ENCODE measurements at regions not wholly inside any gene's neighbourhood (a gene's known extent, or its start where the extent isn't known, plus 50 kb on each side); places are given as distances from the start of the nearest gene placed in this dataset.

- ATAC-seq (ENCODE audit: insufficient number of reproducible peaks, low FRiP score, low read depth) (no peak), DNase-seq (ENCODE audit: low spot score) (no peak)
- H3K4me3 ChIP-seq, result no peak overlapping the region
- H3K27ac ChIP-seq, result no peak overlapping the region
- H3K27me3 ChIP-seq (replicated peaks; ENCODE audit: insufficient read depth), result no peaks in the 10 kb centered on the region
- no peaks in the 10 kb centered on the region for H3K4me1 ChIP-seq (ENCODE audit: control insufficient read depth in 1 of 2, low read depth in 2 of 2)
- no peak for TF ChIP-seq CTCF (IDR thresholded peaks at IDR 0.05)
- no peaks in the 10 kb centered on the region for H3K36me3 ChIP-seq
- no peaks in the 10 kb centered on the region for H3K9me3 ChIP-seq
Observed at GRCh38 chr15:53869044-53869805, 109.0 kb upstream of the UNC13C start.

- Histone ChIP-seq H3K4me1 (ENCODE audit: control insufficient read depth in 1 of 2, low read depth in 2 of 2) (no peaks in the 10 kb centered on the region), H3K36me3 (no peaks in the 10 kb centered on the region), H3K27ac (no peak overlapping the region), H3K4me3 (no peak overlapping the region), H3K27me3 (replicated peaks; ENCODE audit: insufficient read depth) (no peaks in the 10 kb centered on the region), H3K9me3 (no peaks in the 10 kb centered on the region)
- ATAC-seq (ENCODE audit: insufficient number of reproducible peaks, low FRiP score, low read depth) (no peak), DNase-seq (ENCODE audit: low spot score) (no peak)
- TF ChIP-seq CTCF (IDR thresholded peaks at IDR 0.05), result no peak
Observed at GRCh38 chr15:53862386-53862785, 102.9 kb upstream of the WDR72 start.

GRCh38 chr15:53861792-53862191 lies 102.3 kb upstream of the WDR72 start:
- H3K4me1 ChIP-seq (ENCODE audit: control insufficient read depth in 1 of 2, low read depth in 2 of 2), result no peaks in the 10 kb centered on the region
- no peaks in the 10 kb centered on the region for H3K27me3 ChIP-seq (replicated peaks; ENCODE audit: insufficient read depth)
- H3K36me3 ChIP-seq, result no peaks in the 10 kb centered on the region
- H3K27ac ChIP-seq, result no peak overlapping the region
- no peak for TF ChIP-seq CTCF (IDR thresholded peaks at IDR 0.05)
- no peak overlapping the region for H3K4me3 ChIP-seq
- DNase-seq (ENCODE audit: low spot score), result no peak
- no peak for ATAC-seq (ENCODE audit: insufficient number of reproducible peaks, low FRiP score, low read depth)
- H3K9me3 ChIP-seq, result no peaks in the 10 kb centered on the region

- Histone ChIP-seq H3K4me1 (ENCODE audit: control insufficient read depth in 1 of 2, low read depth in 2 of 2) (no peaks in the 10 kb centered on the region), H3K9me3 (peaks cover 6% of the 10 kb centered on the region), H3K27me3 (replicated peaks; ENCODE audit: insufficient read depth) (no peaks in the 10 kb centered on the region), H3K27ac (no peak overlapping the region), H3K36me3 (no peaks in the 10 kb centered on the region), H3K4me3 (no peak overlapping the region)
- TF ChIP-seq CTCF (IDR thresholded peaks at IDR 0.05), result no peak
- ATAC-seq (ENCODE audit: insufficient number of reproducible peaks, low FRiP score, low read depth), result no peak
- DNase-seq (ENCODE audit: low spot score), result no peak
Observed at GRCh38 chr15:53851110-53851848, 91.8 kb upstream of the WDR72 start.

GRCh38 chr15:53847745-53848144 lies 88.3 kb upstream of the WDR72 start:
- no peaks in the 10 kb centered on the region for H3K27me3 ChIP-seq (replicated peaks; ENCODE audit: insufficient read depth)
- H3K9me3 ChIP-seq, result no peaks in the 10 kb centered on the region
- no peak for DNase-seq (ENCODE audit: low spot score)
- no peaks in the 10 kb centered on the region for H3K4me1 ChIP-seq (ENCODE audit: control insufficient read depth in 1 of 2, low read depth in 2 of 2)
- no peaks in the 10 kb centered on the region for H3K36me3 ChIP-seq
- no peak for ATAC-seq (ENCODE audit: insufficient number of reproducible peaks, low FRiP score, low read depth)
- no peak for TF ChIP-seq CTCF (IDR thresholded peaks at IDR 0.05)
- H3K27ac ChIP-seq, result no peak overlapping the region
- no peak overlapping the region for H3K4me3 ChIP-seq
